GM12872 (cell line): ENCODE measurements at regions not wholly inside any gene's neighbourhood (a gene's known extent, or its start where the extent isn't known, plus 50 kb on each side); places are given as distances from the start of the nearest gene placed in this dataset.

Experiments used
- CTCF ChIP-seq: IDR thresholded peaks from 3 replicates; pipeline ENCODE4 v1.5.1; 2011; ENCODE audit warnings: low read depth, mild to moderate bottlenecking, low read length, moderate library complexity; ENCODE audit not compliant: insufficient read depth

GRCh38 chr3:82496890-82497560, 735.6 kb upstream of the GBE1 start:
- peak; percentile 45; the same call in 1 of the 3 replicates for TF ChIP-seq CTCF

DNA sequence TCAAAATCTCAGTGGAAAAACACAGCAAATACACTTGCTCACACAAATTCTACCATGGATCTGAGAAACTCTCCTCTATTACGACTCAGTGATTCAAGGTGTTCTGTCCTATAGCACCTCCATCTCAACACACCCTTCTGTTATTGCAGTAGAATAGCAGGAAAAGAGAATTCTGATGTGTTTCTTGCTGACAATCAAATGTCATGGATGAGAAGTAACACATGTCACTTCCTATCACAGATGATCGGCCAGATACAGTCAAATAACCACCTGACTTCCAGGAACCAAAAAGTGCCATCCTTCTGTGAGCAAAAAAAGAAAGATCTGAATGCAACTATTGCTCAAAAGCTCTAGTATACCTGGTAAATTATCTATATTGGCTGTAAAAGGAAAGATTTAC, 734.2 kb upstream of the GBE1 start:
- TF ChIP-seq CTCF = no peak

DNA sequence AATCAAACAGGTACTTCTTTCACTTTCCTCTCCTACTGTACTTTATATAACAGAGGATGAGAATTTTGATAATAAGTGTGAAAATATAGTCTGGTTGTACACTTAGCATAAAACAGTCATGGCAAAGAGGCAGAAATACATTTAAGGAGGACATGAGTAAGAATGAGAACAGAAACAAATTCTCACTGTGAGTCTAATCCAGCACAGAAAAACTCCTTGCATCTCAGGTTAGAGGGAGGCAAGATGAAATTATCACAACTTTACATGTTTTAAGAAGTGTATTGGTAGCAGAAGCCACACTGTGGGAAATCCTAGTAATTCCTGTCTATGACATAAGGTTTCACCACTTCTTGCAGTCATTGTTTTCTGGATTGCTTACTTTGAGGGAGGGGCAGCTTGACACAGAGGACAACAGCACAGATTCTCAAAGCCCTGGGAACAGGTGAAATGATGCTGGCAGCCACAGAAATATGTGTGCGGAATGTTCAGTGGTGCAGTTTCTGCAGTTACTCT, 733.6 kb upstream of the GBE1 start:
- TF ChIP-seq CTCF = no peak

GRCh38 chr3:82493858-82494257, 732.4 kb upstream of the GBE1 start:
- TF ChIP-seq CTCF = no peak

- no peak for TF ChIP-seq CTCF
These were observed 713.9 kb upstream of the GBE1 start for GRCh38 chr3:82475306-82475705.

DNA sequence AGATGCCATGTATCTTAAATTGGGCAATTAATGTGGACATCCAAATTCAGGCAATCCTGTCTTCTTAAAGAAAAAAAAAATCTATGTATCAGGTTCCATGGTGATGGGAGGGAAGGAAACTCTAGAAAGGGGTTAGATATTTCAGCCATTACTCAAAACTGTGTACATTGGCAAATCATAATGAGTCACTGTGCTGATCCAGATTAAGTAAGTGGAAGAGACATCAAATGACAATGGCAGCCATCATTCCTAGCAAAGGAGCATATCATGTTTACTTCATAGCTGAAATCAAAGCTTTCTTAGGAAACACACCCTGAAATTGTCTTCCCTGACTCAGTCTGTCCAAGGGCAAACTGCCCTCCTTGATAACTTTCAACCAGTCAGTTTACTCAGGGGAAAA, 713.3 kb upstream of the GBE1 start:
- no peak for TF ChIP-seq CTCF

DNA sequence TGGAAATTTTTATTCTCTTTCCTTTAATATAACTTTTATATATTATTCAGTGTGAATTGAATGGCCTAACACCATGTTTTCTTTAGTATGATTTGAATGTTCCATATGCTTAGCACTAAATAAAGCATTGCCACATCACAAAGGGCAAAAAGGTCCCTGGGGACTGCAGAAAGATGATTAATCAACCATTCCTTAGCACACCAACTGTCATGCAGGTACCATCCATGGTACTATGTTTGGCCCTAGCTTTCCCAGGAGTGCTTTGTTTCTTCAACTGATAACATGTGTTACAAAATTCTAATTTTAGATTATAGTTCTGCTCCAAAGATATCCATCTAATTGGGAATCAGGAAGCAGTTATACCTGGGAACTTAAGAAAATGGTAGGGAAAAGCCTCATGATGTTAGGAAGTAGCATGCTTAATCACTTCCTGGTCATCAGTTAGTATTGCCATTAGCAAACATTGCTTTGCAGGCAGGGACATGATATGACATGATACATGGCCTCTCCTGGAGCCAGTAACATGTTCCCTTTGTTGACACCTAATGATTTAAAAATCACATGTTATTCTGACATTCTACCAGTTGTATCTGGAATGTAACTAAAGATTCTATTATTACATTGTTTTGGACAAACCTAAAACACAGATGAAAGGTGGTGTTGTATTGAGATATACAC, 712.6 kb upstream of the GBE1 start:
- no peak for TF ChIP-seq CTCF
